ENCODE measurements at regions not wholly inside any gene's neighbourhood (a gene's known extent, or its start where the extent isn't known, plus 50 kb on each side); places are given as distances from the start of the nearest gene placed in this dataset.

GRCh38 chr7:12939694-12940093 is 252.3 kb downstream of the ARL4A start:
- no peak for DNase-seq (ENCODE audit: low read depth, low spot score)

GRCh38 chr7:12941512-12941911 is 254.1 kb downstream of the ARL4A start:
- no peak for DNase-seq (ENCODE audit: low read depth, low spot score)

GRCh38 chr7:12942609-12943008 is 255.2 kb downstream of the ARL4A start:
- DNase-seq (ENCODE audit: low read depth, low spot score): no peak

- DNase-seq (ENCODE audit: low read depth, low spot score): no peak
Measured at GRCh38 chr7:12943781-12944180, 256.3 kb downstream of the ARL4A start.

GRCh38 chr7:12945901-12946300 is 258.5 kb downstream of the ARL4A start:
- DNase-seq (ENCODE audit: low read depth, low spot score): no peak

- no peak for DNase-seq (ENCODE audit: low read depth, low spot score)
Measured at GRCh38 chr7:12947465-12947864, 260.0 kb downstream of the ARL4A start.

- no peak for DNase-seq (ENCODE audit: low read depth, low spot score)
Measured at GRCh38 chr7:12949060-12949931, 261.9 kb downstream of the ARL4A start.

- DNase-seq (ENCODE audit: low read depth, low spot score): no peak
Measured at GRCh38 chr7:12951397-12951801, 264.0 kb downstream of the ARL4A start.

GRCh38 chr7:12954380-12955033 is 267.1 kb downstream of the ARL4A start:
- DNase-seq (ENCODE audit: low read depth, low spot score): no peak

- DNase-seq (ENCODE audit: low read depth, low spot score): no peak
Measured at GRCh38 chr7:12957487-12957886, 270.1 kb downstream of the ARL4A start.

- no peak for DNase-seq (ENCODE audit: low read depth, low spot score)
Measured at GRCh38 chr7:12961910-12962480, 274.6 kb downstream of the ARL4A start.

- no peak for DNase-seq (ENCODE audit: low read depth, low spot score)
Measured at GRCh38 chr7:12963435-12963834, 276.0 kb downstream of the ARL4A start.

- no peak for DNase-seq (ENCODE audit: low read depth, low spot score)
Measured at GRCh38 chr7:12964836-12965235, 277.4 kb downstream of the ARL4A start.

GRCh38 chr7:12965767-12966166 is 278.3 kb downstream of the ARL4A start:
- no peak for DNase-seq (ENCODE audit: low read depth, low spot score)

GRCh38 chr7:12967322-12967721 is 279.9 kb downstream of the ARL4A start:
- no peak for DNase-seq (ENCODE audit: low read depth, low spot score)

GRCh38 chr7:12968836-12969422 is 281.5 kb downstream of the ARL4A start:
- no peak for DNase-seq (ENCODE audit: low read depth, low spot score)

GRCh38 chr7:12970626-12971025 is 283.2 kb downstream of the ARL4A start:
- no peak for DNase-seq (ENCODE audit: low read depth, low spot score)

- DNase-seq (ENCODE audit: low read depth, low spot score): no peak
Measured at GRCh38 chr7:12974451-12975166, 287.2 kb downstream of the ARL4A start.

- DNase-seq (ENCODE audit: low read depth, low spot score): no peak
Measured at GRCh38 chr7:12975412-12975811, 288.0 kb downstream of the ARL4A start.

GRCh38 chr7:12979181-12979580 is 291.7 kb downstream of the ARL4A start:
- DNase-seq (ENCODE audit: low read depth, low spot score): no peak

- no peak for DNase-seq (ENCODE audit: low read depth, low spot score)
Measured at GRCh38 chr7:12982178-12982577, 294.7 kb downstream of the ARL4A start.

- DNase-seq (ENCODE audit: low read depth, low spot score): no peak
Measured at GRCh38 chr7:12984117-12984516, 296.7 kb downstream of the ARL4A start.
